GM12878 (cell line): ENCODE measurements at regions not wholly inside any gene's neighbourhood (a gene's known extent, or its start where the extent isn't known, plus 50 kb on each side); places are given as distances from the start of the nearest gene placed in this dataset.

Experiments used
- CTCF ChIP-seq, 3 experiments: IDR thresholded peaks in 2 of 3; conservative IDR thresholded peaks in 1 of 3; 2 replicates each; pipeline ENCODE4 v1.5.1; 2011; ENCODE audit warnings: low read depth in 3 of 3, low read length in 3 of 3, mild to moderate bottlenecking in 3 of 3, control low read depth in 2 of 3, moderate library complexity in 2 of 3, inconsistent platforms in 1 of 3, mixed read lengths in 1 of 3; ENCODE audit not compliant: control insufficient read depth in 2 of 3, insufficient read depth in 1 of 3; ENCODE audit errors: extremely low read depth in 1 of 3
- POLR2AphosphoS2 ChIP-seq: IDR thresholded peaks from 2 replicates; pipeline ENCODE4 v1.6.1; 2011; ENCODE audit warnings: low read depth, mild to moderate bottlenecking, low read length, improper control_type of control experiment, moderate library complexity
- ZSCAN29 ChIP-seq: fragments of 450-650 bp; IDR thresholded peaks from 2 replicates; pipeline ENCODE4 v1.6.1; 2017; ENCODE audit warnings: mild to moderate bottlenecking, moderate library complexity

- TF ChIP-seq CTCF (IDR thresholded peaks at IDR 0.05 in 2 of 3, conservative IDR thresholded peaks at IDR 0.05 in 1 of 3; ENCODE audit: control insufficient read depth in 2 of 3, extremely low read depth in 1 of 3, insufficient read depth in 1 of 3, low read depth in 3 of 3, low read length in 3 of 3) (no peak), ZSCAN29 (no peak), POLR2AphosphoS2 (no peak)
These were observed 138.7 kb downstream of the YTHDC2 start for GRCh38 chr5:113652161-113652560.
